Fibroblast of lung (primary cell): ENCODE measurements at regions not wholly inside any gene's neighbourhood (a gene's known extent, or its start where the extent isn't known, plus 50 kb on each side); places are given as distances from the start of the nearest gene placed in this dataset.

ENCODE experiments used
- DNase-seq, 2 donors: peaks; one replicate each; pipeline versions ENCODE4 v3.0.0 to v3.0.0-alpha.2; 2010; ENCODE audit warnings: low read depth in 2 of 2
- H2AFZ ChIP-seq: 2 replicates; pipeline ENCODE4 v1.5.1; 2012; ENCODE audit warnings: low read length, control low read depth, inconsistent platforms
- H3K27ac ChIP-seq: 2 replicates; pipeline ENCODE4 v1.5.1; 2011; ENCODE audit warnings: low read length, control low read depth; ENCODE audit not compliant: insufficient read depth
- H3K27me3 ChIP-seq: 2 replicates; pipeline ENCODE4 v1.5.1; 2011; ENCODE audit warnings: mild to moderate bottlenecking, low read length; ENCODE audit not compliant: control insufficient read depth, insufficient read depth
- H3K36me3 ChIP-seq: 2 replicates; pipeline ENCODE4 v1.5.1; 2011; ENCODE audit warnings: low read length; ENCODE audit not compliant: control insufficient read depth, insufficient read depth
- H3K4me1 ChIP-seq: 2 replicates; pipeline ENCODE4 v1.5.1; 2011; ENCODE audit warnings: low read length; ENCODE audit not compliant: control insufficient read depth, insufficient read depth; ENCODE audit errors: extremely low read depth
- H3K4me2 ChIP-seq: 2 replicates; pipeline ENCODE4 v1.5.1; 2011; ENCODE audit warnings: low read length, control low read depth; ENCODE audit not compliant: insufficient read depth; ENCODE audit errors: extremely low read depth
- H3K4me3 ChIP-seq, 4 experiments: fragments of 200-600 bp in 1 of 4; sonication (generic) in 1 of 4; replicated peaks in 1 of 4; 2 replicates each; pipeline ENCODE4 v1.5.1; 2011 to 2016; ENCODE audit warnings: low read length in 4 of 4, low read depth in 3 of 4, mild to moderate bottlenecking in 3 of 4, control low read depth in 2 of 4, inconsistent platforms in 1 of 4, mixed read lengths in 1 of 4; ENCODE audit not compliant: insufficient read depth in 1 of 4; ENCODE audit errors: control extremely low read depth in 1 of 4
- H3K79me2 ChIP-seq: 2 replicates; pipeline ENCODE4 v1.5.1; 2012; ENCODE audit warnings: mild to moderate bottlenecking, low read length, inconsistent platforms; ENCODE audit not compliant: control insufficient read depth, insufficient read depth
- H3K9ac ChIP-seq: 2 replicates; pipeline ENCODE4 v1.5.1; 2011; ENCODE audit warnings: mild to moderate bottlenecking, low read length, control low read depth; ENCODE audit not compliant: insufficient read depth
- H3K9me3 ChIP-seq: 2 replicates; pipeline ENCODE4 v1.5.1; 2012; ENCODE audit warnings: low read depth, low read length; ENCODE audit not compliant: control insufficient read depth, insufficient read depth
- H4K20me1 ChIP-seq: 2 replicates; pipeline ENCODE4 v1.5.1; 2011; ENCODE audit warnings: low read length; ENCODE audit not compliant: control insufficient read depth, insufficient read depth; ENCODE audit errors: extremely low read depth
- EZH2 ChIP-seq: IDR thresholded peaks from 2 replicates; pipeline ENCODE4 v1.5.1; 2012; ENCODE audit warnings: low read length, control low read depth, mild to moderate bottlenecking; ENCODE audit errors: missing control alignments
- TF ChIP-seq, protein P1 (sequence below), 2 donors: IDR thresholded peaks in 1 of 2; conservative IDR thresholded peaks in 1 of 2; 1 replicate in 1 of 2; 2 replicates in 1 of 2; pipeline ENCODE4 v1.5.1; 2011 to 2012; ENCODE audit warnings: low read length in 2 of 2, control low read depth in 1 of 2, inconsistent platforms in 1 of 2, low read depth in 1 of 2, mild to moderate bottlenecking in 1 of 2

DNA sequence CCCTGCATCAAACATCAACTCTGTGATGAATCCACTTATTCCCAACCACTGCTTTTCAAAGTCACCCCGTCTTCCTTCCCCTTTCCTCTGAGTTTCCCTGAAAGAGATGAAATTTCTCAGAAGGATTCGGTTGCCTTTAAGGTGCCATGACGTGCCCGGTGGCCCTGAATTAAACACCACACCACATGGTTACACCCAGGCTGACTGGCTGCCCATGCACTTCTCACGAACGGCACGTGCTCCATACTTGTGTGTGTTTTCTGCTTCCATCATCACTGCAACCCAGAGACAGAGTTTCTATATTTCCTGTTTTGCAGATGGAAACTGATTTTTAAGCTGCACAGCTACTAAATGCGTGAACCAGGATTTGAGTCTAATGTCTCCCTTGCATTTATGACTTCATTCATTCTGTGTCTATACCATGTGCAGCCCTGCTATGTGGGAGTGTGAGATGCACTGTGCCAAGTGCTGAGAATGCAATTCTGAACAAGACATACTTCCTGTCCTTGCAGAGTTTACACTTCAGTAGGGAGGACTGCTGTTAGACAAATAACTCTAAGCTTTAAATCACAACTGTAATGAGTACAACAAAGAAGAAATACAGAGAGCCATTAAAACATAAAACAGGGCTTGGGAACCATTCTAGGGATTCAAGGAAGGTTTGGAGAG is 162.9 kb downstream of the NXNL2 start:
- TF ChIP-seq, protein P1, sequence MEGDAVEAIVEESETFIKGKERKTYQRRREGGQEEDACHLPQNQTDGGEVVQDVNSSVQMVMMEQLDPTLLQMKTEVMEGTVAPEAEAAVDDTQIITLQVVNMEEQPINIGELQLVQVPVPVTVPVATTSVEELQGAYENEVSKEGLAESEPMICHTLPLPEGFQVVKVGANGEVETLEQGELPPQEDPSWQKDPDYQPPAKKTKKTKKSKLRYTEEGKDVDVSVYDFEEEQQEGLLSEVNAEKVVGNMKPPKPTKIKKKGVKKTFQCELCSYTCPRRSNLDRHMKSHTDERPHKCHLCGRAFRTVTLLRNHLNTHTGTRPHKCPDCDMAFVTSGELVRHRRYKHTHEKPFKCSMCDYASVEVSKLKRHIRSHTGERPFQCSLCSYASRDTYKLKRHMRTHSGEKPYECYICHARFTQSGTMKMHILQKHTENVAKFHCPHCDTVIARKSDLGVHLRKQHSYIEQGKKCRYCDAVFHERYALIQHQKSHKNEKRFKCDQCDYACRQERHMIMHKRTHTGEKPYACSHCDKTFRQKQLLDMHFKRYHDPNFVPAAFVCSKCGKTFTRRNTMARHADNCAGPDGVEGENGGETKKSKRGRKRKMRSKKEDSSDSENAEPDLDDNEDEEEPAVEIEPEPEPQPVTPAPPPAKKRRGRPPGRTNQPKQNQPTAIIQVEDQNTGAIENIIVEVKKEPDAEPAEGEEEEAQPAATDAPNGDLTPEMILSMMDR (conservative IDR thresholded peaks at IDR 0.05 in 1 of 2, IDR thresholded peaks at IDR 0.05 in 1 of 2; ENCODE audit: low read depth in 1 of 2, low read length in 2 of 2), result no peak
- no peak for TF ChIP-seq EZH2
- no peaks in the 10 kb centered on the region for H3K9me3 ChIP-seq
- H3K4me3 ChIP-seq, result no peak overlapping the region
- H3K27me3 ChIP-seq, result no peaks in the 10 kb centered on the region
- H3K27ac ChIP-seq, result no peak overlapping the region
- DNase-seq, result peak; percentile 9 to 65
- H3K9ac ChIP-seq, result no peak overlapping the region
- no peaks in the 10 kb centered on the region for H3K4me1 ChIP-seq
- H4K20me1 ChIP-seq, result no peaks in the 10 kb centered on the region
- H3K36me3 ChIP-seq, result no peaks in the 10 kb centered on the region
- H2AFZ ChIP-seq, result no peak overlapping the region
- H3K79me2 ChIP-seq, result no peaks in the 10 kb centered on the region
- no peak overlapping the region for H3K4me2 ChIP-seq

DNA sequence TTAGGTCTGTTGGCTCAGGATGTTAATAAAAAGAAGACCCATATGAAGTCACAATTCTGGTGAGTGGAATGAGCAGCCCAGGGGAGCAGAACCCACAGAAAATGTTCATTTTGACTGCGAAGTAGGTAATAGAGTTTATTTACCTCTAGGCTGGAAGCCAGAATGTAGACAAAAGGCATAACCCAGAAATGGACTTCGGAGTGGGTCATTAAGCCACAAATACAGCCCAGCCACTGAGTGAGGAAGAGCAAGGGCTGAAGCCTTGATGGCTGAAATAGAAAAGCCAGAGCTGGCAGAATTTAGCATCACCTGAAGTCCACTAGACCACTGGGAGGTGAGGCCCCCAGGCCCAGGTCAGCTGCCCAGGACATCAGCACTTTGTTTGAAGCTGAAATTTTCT is 168.0 kb downstream of the NXNL2 start:
- Histone ChIP-seq H3K79me2 (no peaks in the 10 kb centered on the region), H3K4me2 (no peak overlapping the region), H3K4me1 (no peaks in the 10 kb centered on the region), H3K4me3 (no peak overlapping the region), H2AFZ (no peak overlapping the region), H4K20me1 (no peaks in the 10 kb centered on the region), H3K27ac (no peak overlapping the region), H3K27me3 (no peaks in the 10 kb centered on the region), H3K9me3 (no peaks in the 10 kb centered on the region), H3K9ac (no peak overlapping the region), H3K36me3 (no peaks in the 10 kb centered on the region)
- no peak for TF ChIP-seq EZH2
- TF ChIP-seq, protein P1 (conservative IDR thresholded peaks at IDR 0.05 in 1 of 2, IDR thresholded peaks at IDR 0.05 in 1 of 2; ENCODE audit: low read depth in 1 of 2, low read length in 2 of 2), result no peak
- no peak for DNase-seq

DNA sequence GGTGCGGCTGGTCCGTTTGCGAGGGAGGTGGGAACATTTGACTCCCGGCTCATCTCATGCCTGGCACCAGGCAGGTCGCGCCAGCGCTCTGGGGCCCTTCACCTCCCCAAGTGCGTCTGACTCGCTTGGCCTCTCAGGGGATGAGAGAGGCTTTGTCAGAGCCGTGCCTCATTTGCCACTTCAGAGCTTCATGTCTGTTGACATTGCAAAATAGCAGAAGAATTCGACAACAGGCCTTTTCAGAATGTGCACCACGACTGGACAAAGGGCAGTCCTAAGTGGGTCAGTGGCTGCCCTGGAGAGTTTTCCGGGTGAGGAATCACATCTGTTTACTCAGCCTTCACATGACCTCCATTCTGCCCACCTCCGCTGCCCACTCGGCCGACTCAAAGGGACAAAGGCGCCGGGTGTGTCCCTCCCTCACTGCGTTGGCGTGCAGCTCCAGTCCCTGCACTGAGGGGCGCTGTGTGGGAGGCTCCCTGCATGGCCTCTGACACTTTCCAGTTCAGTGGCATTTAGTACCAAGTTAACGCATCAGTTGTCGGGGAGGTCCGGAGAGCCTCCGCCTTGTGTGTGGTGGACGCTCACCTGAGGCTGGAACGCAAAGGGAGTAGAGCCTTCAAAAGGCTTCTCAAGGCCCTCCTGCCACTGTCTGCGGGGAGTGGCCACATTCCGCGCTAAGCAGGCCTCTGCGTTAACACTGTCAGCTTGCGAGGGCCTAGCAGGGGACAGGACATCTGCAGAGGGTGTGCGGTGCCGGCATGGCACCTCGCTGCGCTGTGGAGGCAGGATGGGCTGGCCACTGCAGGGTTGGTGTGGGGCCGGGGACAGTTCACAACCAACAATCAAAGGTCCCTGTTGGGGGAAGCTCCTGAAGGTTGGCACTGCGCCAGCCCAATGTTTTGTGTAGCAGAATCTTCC is 171.5 kb downstream of the NXNL2 start:
- no peak overlapping the region for H3K9ac ChIP-seq
- no peak overlapping the region for H2AFZ ChIP-seq
- no peaks in the 10 kb centered on the region for H3K36me3 ChIP-seq
- H3K79me2 ChIP-seq, result no peaks in the 10 kb centered on the region
- H3K27me3 ChIP-seq, result no peaks in the 10 kb centered on the region
- peak in 1 of 2 donors; percentile 30 for DNase-seq
- no peak overlapping the region for H3K27ac ChIP-seq
- no peak overlapping the region for H3K4me2 ChIP-seq
- H3K4me3 ChIP-seq, result no peak overlapping the region
- H4K20me1 ChIP-seq, result no peaks in the 10 kb centered on the region
- no peak for TF ChIP-seq EZH2
- TF ChIP-seq, protein P1 (conservative IDR thresholded peaks at IDR 0.05 in 1 of 2, IDR thresholded peaks at IDR 0.05 in 1 of 2; ENCODE audit: low read depth in 1 of 2, low read length in 2 of 2), result no peak
- H3K4me1 ChIP-seq, result no peaks in the 10 kb centered on the region
- no peaks in the 10 kb centered on the region for H3K9me3 ChIP-seq
